HFF-Myc (cell line): ENCODE measurements at regions not wholly inside any gene's neighbourhood (a gene's known extent, or its start where the extent isn't known, plus 50 kb on each side); places are given as distances from the start of the nearest gene placed in this dataset.

Experiments used
- DNase-seq: peaks from one replicate; pipeline ENCODE4 v3.0.0-alpha.2; 2011; ENCODE audit warnings: low read depth; ENCODE audit errors: extremely low read depth
- H3K4me3 ChIP-seq: replicated peaks from 2 replicates; pipeline ENCODE4 v1.5.1; 2011; ENCODE audit warnings: low read depth, mild to moderate bottlenecking, control low read depth, low read length
- TF ChIP-seq, protein P1 (sequence below): IDR thresholded peaks from 2 replicates; pipeline ENCODE4 v1.5.1; 2012; ENCODE audit warnings: mild to moderate bottlenecking, low read depth, low read length, control low read depth; ENCODE audit errors: missing control alignments

DNA sequence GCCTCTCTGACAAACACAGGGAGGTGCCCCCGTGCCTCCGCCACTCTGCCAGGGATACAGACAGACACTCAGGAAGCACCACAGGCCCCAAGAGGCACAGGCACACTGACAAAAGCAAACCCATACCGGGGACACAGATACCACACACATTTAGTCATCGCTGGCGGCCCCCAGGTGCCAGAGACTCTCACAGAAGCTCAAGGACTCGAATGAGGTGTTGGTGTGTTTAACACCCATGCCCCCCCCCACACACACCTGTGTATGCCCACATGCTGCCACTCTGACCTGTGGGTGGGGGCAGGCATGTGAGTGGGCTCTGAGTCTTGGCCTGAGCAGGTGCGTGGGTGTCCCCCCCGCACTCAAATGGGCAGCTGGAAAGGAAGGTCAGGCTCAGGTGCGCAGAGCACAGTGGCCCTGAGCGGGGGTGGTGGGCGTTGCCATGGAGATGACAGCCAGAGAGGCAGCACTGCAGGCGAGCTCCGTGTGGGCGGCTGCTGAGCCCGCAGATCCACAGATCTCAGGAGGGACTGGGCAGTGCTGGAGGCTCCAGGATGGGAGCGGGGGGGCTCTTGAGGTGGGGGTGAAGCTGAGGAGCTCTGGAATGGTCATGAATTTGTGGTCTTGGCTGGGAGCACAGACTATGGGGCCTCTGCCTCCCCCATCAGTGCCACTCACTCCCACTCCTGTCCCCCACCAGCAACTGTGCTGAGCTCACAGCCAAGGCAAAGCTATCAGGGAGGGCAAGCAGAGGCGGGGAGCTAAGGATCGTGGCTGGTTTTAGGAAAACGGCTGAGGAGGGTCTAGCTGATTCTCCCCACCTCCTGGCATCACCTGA lies 73.9 kb upstream of the TAF1B start:
- DNase-seq: no peak
- TF ChIP-seq, protein P1, sequence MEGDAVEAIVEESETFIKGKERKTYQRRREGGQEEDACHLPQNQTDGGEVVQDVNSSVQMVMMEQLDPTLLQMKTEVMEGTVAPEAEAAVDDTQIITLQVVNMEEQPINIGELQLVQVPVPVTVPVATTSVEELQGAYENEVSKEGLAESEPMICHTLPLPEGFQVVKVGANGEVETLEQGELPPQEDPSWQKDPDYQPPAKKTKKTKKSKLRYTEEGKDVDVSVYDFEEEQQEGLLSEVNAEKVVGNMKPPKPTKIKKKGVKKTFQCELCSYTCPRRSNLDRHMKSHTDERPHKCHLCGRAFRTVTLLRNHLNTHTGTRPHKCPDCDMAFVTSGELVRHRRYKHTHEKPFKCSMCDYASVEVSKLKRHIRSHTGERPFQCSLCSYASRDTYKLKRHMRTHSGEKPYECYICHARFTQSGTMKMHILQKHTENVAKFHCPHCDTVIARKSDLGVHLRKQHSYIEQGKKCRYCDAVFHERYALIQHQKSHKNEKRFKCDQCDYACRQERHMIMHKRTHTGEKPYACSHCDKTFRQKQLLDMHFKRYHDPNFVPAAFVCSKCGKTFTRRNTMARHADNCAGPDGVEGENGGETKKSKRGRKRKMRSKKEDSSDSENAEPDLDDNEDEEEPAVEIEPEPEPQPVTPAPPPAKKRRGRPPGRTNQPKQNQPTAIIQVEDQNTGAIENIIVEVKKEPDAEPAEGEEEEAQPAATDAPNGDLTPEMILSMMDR: no peak
- no peak overlapping the region for H3K4me3 ChIP-seq

DNA sequence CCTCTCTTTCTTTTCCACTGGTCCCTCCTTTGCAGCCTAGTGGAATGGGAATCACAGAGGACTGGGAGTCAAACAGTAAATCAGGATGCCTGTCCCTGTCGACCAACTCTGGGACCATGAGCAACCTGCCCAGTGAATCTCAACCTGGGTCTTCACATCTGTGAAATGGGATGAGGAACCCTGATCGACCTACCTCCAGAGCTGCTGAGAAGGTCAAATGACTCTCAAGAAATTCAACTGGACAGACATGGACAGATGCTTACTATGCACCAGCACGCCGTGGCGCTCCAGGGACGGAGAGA lies 73.3 kb upstream of the TAF1B start:
- TF ChIP-seq, protein P1: no peak
- DNase-seq: no peak
- H3K4me3 ChIP-seq: no peak overlapping the region

DNA sequence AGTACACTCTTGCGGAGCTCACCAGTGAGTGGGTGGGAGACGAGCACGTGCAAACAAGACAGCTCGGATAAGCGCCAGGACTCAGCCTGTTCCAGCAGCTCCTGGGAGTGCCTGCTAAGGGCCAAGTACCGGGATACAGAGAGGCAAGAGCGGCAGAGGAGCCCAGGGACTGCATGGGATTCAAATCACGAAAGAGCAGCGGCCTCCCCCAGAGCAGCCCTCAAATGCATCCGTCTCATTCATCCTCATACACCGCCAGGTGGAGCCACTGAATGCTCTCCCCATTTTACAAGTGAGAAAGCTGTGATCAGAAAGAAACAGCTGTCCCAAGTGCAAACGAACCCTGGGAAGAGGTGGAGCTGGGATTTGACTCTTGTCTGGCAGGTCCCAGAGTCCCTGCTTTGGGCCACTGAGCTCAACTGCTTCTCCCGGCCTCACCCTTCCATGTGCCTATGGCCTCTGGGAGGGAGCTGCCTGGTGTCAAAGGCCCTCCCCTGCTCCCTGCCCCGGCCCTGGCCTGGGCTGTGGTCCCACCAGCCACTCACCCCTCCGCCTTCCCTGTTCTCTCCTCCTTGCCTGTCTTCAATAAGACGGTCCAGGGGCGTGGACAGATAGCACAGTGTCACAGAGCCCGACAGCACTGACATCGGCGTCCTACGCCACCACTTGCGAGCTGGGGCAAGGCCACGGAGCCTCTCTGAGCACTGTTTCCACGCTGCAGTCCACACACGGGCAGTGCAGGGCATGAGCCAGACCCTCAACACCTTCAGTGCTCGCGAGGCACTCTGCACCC lies 72.8 kb upstream of the TAF1B start:
- DNase-seq: no peak
- TF ChIP-seq, protein P1: peak; percentile 75
- H3K4me3 ChIP-seq: no peak overlapping the region

DNA sequence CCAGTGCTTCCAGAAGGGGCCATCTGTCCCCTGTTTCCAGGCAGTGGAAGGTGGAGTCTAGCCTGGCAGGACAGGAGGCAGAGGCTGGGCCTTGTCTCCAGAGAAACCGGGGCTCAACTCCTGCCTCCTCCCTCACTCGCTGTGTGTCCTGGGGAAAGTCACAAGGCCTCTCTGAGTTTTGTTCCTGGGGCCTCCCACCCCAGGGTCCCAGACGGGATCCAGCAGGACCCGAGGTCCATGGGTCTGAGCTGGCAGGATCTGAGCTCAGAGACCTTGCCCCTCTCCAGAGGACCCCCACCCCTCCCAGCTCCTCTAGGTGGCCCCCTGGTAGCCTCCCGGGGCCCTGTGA lies 72.2 kb upstream of the TAF1B start:
- H3K4me3 ChIP-seq: no peak overlapping the region
- no peak for DNase-seq
- TF ChIP-seq, protein P1: no peak

DNA sequence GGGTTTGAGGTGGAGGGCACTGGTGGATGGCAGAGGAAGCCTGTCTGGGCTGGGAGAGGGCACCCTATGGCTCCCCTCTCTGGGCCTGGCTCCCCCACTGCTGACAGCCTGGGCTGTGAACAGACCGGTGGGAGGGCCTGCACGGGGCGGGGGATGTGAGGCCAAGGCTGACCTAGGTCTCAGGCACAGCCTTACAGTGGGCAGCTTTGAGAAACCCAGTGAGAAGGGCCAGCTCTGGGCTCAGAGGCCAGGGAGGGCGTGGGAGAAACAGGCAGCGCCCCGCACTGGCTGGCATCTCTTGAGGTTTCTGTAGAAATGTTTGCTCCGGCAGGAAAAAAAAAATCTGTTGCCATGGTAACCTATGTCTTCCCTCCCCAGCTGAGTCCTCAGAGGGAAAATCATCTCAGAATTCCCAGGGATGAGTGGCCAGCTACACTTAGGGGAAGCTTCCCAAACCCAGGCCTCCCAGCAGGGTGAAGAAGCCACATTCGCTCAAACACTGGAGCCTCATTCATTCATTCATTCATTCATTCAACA lies 71.7 kb upstream of the TAF1B start:
- TF ChIP-seq, protein P1: no peak
- no peak overlapping the region for H3K4me3 ChIP-seq
- DNase-seq: no peak

DNA sequence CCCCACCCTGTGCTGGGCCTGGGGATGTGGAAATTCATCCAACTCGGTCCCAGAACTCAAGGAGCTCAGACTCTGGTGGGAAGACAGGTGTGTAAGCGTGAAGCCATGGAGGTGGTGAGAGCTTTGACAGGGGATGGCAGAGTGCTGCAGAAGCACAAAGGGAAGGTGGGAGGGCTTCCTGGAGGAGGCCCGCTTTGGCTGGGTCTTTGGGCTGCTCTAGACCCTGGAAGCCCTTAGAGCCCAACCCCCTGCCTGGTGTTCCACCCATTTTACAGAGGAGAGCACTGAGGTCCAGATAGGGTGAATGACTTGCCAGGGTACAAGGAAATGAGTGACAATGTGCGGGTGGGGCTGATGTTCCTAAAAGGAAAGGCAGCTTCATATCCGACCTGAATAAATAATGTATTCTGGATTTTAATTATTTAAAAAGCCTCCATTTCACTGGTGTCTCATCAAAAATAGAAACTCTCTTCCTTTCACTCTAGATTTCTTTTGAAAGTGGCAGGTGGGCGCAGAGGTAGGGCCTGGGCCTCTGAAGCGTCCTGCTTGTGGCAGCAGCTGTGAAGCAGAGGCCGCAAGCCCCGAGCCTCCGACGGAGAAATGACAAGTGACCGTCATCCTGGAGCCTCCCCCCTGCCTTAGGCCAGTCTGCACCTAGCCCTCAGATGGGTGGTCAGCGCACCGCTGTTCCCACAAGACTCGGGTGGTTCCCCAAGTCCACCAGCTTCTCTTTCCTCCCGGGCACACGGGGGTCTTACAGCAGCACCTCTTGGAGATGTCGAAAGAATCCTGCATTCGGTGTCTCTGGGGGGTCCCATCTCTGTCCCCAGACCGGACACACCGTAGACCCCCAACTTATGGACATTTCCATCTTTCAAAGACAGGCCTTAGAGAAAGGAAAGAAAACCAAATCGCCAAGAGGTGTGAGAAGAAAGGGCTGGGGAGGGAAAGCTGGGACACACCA lies 71.0 kb upstream of the TAF1B start:
- no peak overlapping the region for H3K4me3 ChIP-seq
- DNase-seq: no peak
- TF ChIP-seq, protein P1: no peak
